Neutrophil (primary cell): ENCODE measurements at regions not wholly inside any gene's neighbourhood (a gene's known extent, or its start where the extent isn't known, plus 50 kb on each side); places are given as distances from the start of the nearest gene placed in this dataset.
"Not testable (repeated sequence)": the region's sequence is repeated elsewhere in the genome, so short reads cannot be mapped to it uniquely, and the experiment has no call there.

Source experiments
- H3K27ac ChIP-seq: fragments of 200-600 bp; sonication (generic); 2 replicates; pipeline ENCODE4 v1.5.1; 2016; ENCODE audit warnings: mild to moderate bottlenecking, moderate library complexity
- H3K27me3 ChIP-seq: fragments of 200-600 bp; sonication (generic); 2 replicates; pipeline ENCODE4 v1.6.0; 2016; ENCODE audit warnings: mild to moderate bottlenecking
- H3K36me3 ChIP-seq: fragments of 200-600 bp; sonication (generic); 2 replicates; pipeline ENCODE4 v1.5.1; 2017
- H3K4me1 ChIP-seq, 2 experiments: fragments of 200-600 bp in 1 of 2; sonication (generic) in 1 of 2; 1 replicate in 1 of 2; 2 replicates in 1 of 2; pipeline versions ENCODE4 v1.5.1 to v1.6.1; 2013 to 2016; ENCODE audit warnings: low read depth in 1 of 2, low read length in 1 of 2, mild to moderate bottlenecking in 1 of 2, moderate library complexity in 1 of 2; ENCODE audit not compliant: control insufficient read depth in 1 of 2, insufficient read depth in 1 of 2
- H3K4me3 ChIP-seq, 2 experiments: fragments of 200-600 bp in 1 of 2; sonication (generic) in 1 of 2; 1 replicate in 1 of 2; 2 replicates in 1 of 2; pipeline ENCODE4 v1.5.1; 2013 to 2016; ENCODE audit warnings: low read depth in 1 of 2, low read length in 1 of 2, mild to moderate bottlenecking in 1 of 2, moderate library complexity in 1 of 2
- H3K9me3 ChIP-seq: fragments of 200-600 bp; sonication (generic); 2 replicates; pipeline ENCODE4 v1.5.1; 2016
- TF ChIP-seq, protein P1 (sequence below): fragments of 200-600 bp; sonication (generic); IDR thresholded peaks from 2 replicates; pipeline ENCODE4 v1.5.1; 2016; ENCODE audit warnings: antibody characterized with exemption

DNA sequence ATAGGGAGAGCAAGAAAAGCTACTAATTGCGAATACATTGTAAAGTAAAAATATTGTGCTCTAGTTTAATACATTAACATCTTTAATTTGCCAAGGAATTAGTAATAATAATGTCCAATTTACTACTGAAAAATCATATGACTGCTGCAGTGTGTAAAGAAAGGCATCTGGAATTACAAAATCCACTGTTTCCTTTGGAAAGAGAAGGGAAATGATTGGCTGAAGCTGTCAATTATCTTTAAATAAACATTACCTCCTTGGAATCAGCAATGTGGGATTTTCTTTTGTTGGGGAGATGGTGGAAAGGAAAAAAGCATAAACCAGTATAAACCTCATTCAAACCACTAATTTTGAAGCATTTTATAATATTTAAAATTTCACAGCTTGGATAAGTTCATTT is 276.0 kb downstream of the MAP2K6 start:
- H3K36me3 ChIP-seq: no peaks in the 10 kb centered on the region
- H3K4me1 ChIP-seq: no peaks in the 10 kb centered on the region
- TF ChIP-seq, protein P1, sequence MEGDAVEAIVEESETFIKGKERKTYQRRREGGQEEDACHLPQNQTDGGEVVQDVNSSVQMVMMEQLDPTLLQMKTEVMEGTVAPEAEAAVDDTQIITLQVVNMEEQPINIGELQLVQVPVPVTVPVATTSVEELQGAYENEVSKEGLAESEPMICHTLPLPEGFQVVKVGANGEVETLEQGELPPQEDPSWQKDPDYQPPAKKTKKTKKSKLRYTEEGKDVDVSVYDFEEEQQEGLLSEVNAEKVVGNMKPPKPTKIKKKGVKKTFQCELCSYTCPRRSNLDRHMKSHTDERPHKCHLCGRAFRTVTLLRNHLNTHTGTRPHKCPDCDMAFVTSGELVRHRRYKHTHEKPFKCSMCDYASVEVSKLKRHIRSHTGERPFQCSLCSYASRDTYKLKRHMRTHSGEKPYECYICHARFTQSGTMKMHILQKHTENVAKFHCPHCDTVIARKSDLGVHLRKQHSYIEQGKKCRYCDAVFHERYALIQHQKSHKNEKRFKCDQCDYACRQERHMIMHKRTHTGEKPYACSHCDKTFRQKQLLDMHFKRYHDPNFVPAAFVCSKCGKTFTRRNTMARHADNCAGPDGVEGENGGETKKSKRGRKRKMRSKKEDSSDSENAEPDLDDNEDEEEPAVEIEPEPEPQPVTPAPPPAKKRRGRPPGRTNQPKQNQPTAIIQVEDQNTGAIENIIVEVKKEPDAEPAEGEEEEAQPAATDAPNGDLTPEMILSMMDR: no peak
- no peak overlapping the region for H3K27ac ChIP-seq
- H3K27me3 ChIP-seq: no peaks in the 10 kb centered on the region
- peaks cover 6% of the 10 kb centered on the region for H3K9me3 ChIP-seq
- H3K4me3 ChIP-seq: no peak overlapping the region

DNA sequence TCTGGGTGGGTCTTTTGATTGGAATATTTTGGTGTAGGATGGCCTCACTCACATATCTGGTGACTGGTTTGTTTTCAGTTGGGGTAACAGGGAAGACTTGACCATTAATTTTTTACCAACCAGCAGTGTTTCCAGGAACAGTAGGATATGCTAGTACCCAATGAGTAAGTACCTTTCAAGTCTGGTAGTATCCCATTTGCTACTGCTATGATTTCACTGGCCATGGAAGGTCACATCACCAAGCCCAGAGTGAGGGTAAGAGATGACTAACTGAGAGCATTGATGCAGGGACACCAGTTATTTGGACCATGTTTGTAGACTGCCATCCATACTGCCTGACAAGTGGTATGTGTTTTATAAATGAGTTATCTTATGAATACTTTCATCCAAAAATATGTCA is 277.7 kb downstream of the MAP2K6 start:
- H3K36me3 ChIP-seq: no peaks in the 10 kb centered on the region
- no peak overlapping the region for H3K27ac ChIP-seq
- H3K27me3 ChIP-seq: no peaks in the 10 kb centered on the region
- H3K4me1 ChIP-seq: no peaks in the 10 kb centered on the region
- TF ChIP-seq, protein P1: no peak
- H3K9me3 ChIP-seq: peaks cover 6% of the 10 kb centered on the region
- no peak overlapping the region for H3K4me3 ChIP-seq

- Histone ChIP-seq H3K9me3 (no peaks in the 10 kb centered on the region), H3K36me3 (no peaks in the 10 kb centered on the region), H3K4me1 (no peaks in the 10 kb centered on the region), H3K4me3 (no peak overlapping the region), H3K27me3 (no peaks in the 10 kb centered on the region), H3K27ac (no peak overlapping the region)
- TF ChIP-seq, protein P1: no peak
Measured at GRCh38 chr17:69695646-69696045, 281.1 kb downstream of the MAP2K6 start.

- Histone ChIP-seq H3K36me3 (no peaks in the 10 kb centered on the region), H3K27ac (no peak overlapping the region), H3K9me3 (no peaks in the 10 kb centered on the region), H3K4me1 (no peaks in the 10 kb centered on the region), H3K27me3 (no peaks in the 10 kb centered on the region), H3K4me3 (no peak overlapping the region)
- TF ChIP-seq, protein P1: no peak
Measured at GRCh38 chr17:69696650-69697049, 282.2 kb downstream of the MAP2K6 start.

GRCh38 chr17:69698352-69698751 is 283.9 kb downstream of the MAP2K6 start:
- H3K4me1 ChIP-seq, H3K9me3 ChIP-seq, H3K27ac ChIP-seq, H3K4me3 ChIP-seq, H3K36me3 ChIP-seq, H3K27me3 ChIP-seq: not testable (repeated sequence)

- no peaks in the 10 kb centered on the region for H3K36me3 ChIP-seq
Measured at GRCh38 chr17:69702078-69702477, 287.6 kb downstream of the MAP2K6 start.

More at GRCh38 chr17:69702078-69702477, 287.6 kb downstream of the MAP2K6 start:
- no peaks in the 10 kb centered on the region for H3K27me3 ChIP-seq
- H3K9me3 ChIP-seq: no peaks in the 10 kb centered on the region
- H3K27ac ChIP-seq: no peak overlapping the region
- H3K4me3 ChIP-seq: no peak overlapping the region
- TF ChIP-seq, protein P1: no peak
- no peaks in the 10 kb centered on the region for H3K4me1 ChIP-seq
